ENCODE measurements at regions not wholly inside any gene's neighbourhood (a gene's known extent, or its start where the extent isn't known, plus 50 kb on each side); places are given as distances from the start of the nearest gene placed in this dataset.

- no peak overlapping the region for H3K27ac ChIP-seq (ENCODE audit: low read length)
- no peaks in the 10 kb centered on the region for H3K4me1 ChIP-seq (ENCODE audit: control insufficient read depth, insufficient read depth, low read length)
- H3K36me3 ChIP-seq (ENCODE audit: control insufficient read depth, insufficient read depth, low read length): no peaks in the 10 kb centered on the region
- WGBS (ENCODE audit: insufficient coverage): 30% methylated on average over 2 of the region's 2 CpGs
- H3K4me3 ChIP-seq (ENCODE audit: low read length): no peak overlapping the region
- DNase-seq: no peak
- H3K27me3 ChIP-seq (ENCODE audit: control insufficient read depth, insufficient read depth, low read length): no peaks in the 10 kb centered on the region
- H3K9me3 ChIP-seq (replicated peaks; ENCODE audit: control insufficient read depth, low read depth, low read length): no peaks in the 10 kb centered on the region
Observed at GRCh38 chr5:112112346-112112745, 306.7 kb downstream of the EPB41L4A start.

- Histone ChIP-seq H3K27me3 (ENCODE audit: control insufficient read depth, insufficient read depth, low read length) (no peaks in the 10 kb centered on the region), H3K4me1 (ENCODE audit: control insufficient read depth, insufficient read depth, low read length) (no peaks in the 10 kb centered on the region), H3K36me3 (ENCODE audit: control insufficient read depth, insufficient read depth, low read length) (no peaks in the 10 kb centered on the region), H3K9me3 (replicated peaks; ENCODE audit: control insufficient read depth, low read depth, low read length) (no peaks in the 10 kb centered on the region), H3K27ac (ENCODE audit: low read length) (no peak overlapping the region), H3K4me3 (ENCODE audit: low read length) (no peak overlapping the region)
- DNase-seq: peak; percentile 30
- WGBS (ENCODE audit: insufficient coverage): 57% methylated on average over 3 of the region's 4 CpGs
Observed at GRCh38 chr5:112109331-112110007, 309.6 kb downstream of the EPB41L4A start.

GRCh38 chr5:112106878-112107277 lies 312.2 kb downstream of the EPB41L4A start:
- no peaks in the 10 kb centered on the region for H3K4me1 ChIP-seq (ENCODE audit: control insufficient read depth, insufficient read depth, low read length)
- H3K9me3 ChIP-seq (replicated peaks; ENCODE audit: control insufficient read depth, low read depth, low read length): no peaks in the 10 kb centered on the region
- WGBS (ENCODE audit: insufficient coverage): 33% methylated on average over 1 of the region's 2 CpGs
- H3K36me3 ChIP-seq (ENCODE audit: control insufficient read depth, insufficient read depth, low read length): no peaks in the 10 kb centered on the region
- H3K4me3 ChIP-seq (ENCODE audit: low read length): no peak overlapping the region
- H3K27ac ChIP-seq (ENCODE audit: low read length): no peak overlapping the region
- peak; percentile 23 for DNase-seq
- H3K27me3 ChIP-seq (ENCODE audit: control insufficient read depth, insufficient read depth, low read length): no peaks in the 10 kb centered on the region

GRCh38 chr5:112097768-112098167 lies 321.3 kb downstream of the EPB41L4A start:
- WGBS (ENCODE audit: insufficient coverage): 72% methylated on average over 4 of the region's 6 CpGs
- no peaks in the 10 kb centered on the region for H3K27me3 ChIP-seq (ENCODE audit: control insufficient read depth, insufficient read depth, low read length)
- no peak overlapping the region for H3K4me3 ChIP-seq (ENCODE audit: low read length)
- no peak overlapping the region for H3K27ac ChIP-seq (ENCODE audit: low read length)
- no peaks in the 10 kb centered on the region for H3K9me3 ChIP-seq (replicated peaks; ENCODE audit: control insufficient read depth, low read depth, low read length)
- peak; percentile 43 for DNase-seq
- H3K36me3 ChIP-seq (ENCODE audit: control insufficient read depth, insufficient read depth, low read length): no peaks in the 10 kb centered on the region
- H3K4me1 ChIP-seq (ENCODE audit: control insufficient read depth, insufficient read depth, low read length): no peaks in the 10 kb centered on the region

DNA sequence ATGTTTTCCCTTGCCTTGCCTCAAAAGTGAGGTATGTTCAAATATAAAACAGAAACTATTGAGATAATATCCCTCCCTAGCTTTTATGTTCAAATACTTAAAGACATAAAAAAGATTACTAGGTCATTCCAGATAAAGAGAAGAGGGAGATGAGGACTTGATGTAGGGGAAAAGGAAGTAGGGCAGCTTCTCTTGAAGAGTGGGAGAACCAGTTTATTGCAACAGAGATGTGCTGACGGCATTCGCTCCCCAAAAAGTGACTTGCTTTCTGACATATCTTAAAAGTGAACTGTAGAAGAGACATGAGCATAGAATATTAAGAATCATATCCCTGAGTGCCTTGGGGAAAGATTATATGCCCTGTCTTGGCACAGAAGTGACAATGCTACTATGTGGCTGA lies 330.2 kb upstream of the NREP start:
- no peak overlapping the region for H3K27ac ChIP-seq (ENCODE audit: low read length)
- H3K4me1 ChIP-seq (ENCODE audit: control insufficient read depth, insufficient read depth, low read length): no peaks in the 10 kb centered on the region
- no peaks in the 10 kb centered on the region for H3K27me3 ChIP-seq (ENCODE audit: control insufficient read depth, insufficient read depth, low read length)
- no peaks in the 10 kb centered on the region for H3K36me3 ChIP-seq (ENCODE audit: control insufficient read depth, insufficient read depth, low read length)
- no peak overlapping the region for H3K4me3 ChIP-seq (ENCODE audit: low read length)
- no peaks in the 10 kb centered on the region for H3K9me3 ChIP-seq (replicated peaks; ENCODE audit: control insufficient read depth, low read depth, low read length)
- WGBS (ENCODE audit: insufficient coverage): 100% methylated on average over 2 of the region's 2 CpGs
- DNase-seq: no peak

DNA sequence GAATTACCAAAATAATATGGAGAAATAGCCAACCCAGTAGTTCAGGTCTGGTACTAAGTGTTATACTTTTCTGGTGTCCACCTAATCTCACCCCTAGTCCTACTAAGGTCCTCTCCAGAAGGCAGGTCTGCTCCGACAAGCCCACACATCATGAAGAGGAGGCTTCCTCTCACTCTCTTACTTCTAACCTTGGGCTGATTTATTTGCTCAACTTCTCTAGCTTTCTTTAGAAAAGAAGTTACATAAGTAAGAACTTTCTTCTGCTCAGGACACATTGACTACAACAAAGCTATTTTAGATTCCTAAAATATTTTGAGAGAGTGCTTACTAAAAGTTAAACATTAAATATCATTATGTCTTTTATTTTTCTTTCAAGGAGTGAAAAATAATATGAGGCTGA lies 329.7 kb upstream of the NREP start:
- Histone ChIP-seq H3K4me3 (ENCODE audit: low read length) (no peak overlapping the region), H3K36me3 (ENCODE audit: control insufficient read depth, insufficient read depth, low read length) (no peaks in the 10 kb centered on the region), H3K27me3 (ENCODE audit: control insufficient read depth, insufficient read depth, low read length) (no peaks in the 10 kb centered on the region), H3K27ac (ENCODE audit: low read length) (no peak overlapping the region), H3K4me1 (ENCODE audit: control insufficient read depth, insufficient read depth, low read length) (no peaks in the 10 kb centered on the region), H3K9me3 (replicated peaks; ENCODE audit: control insufficient read depth, low read depth, low read length) (no peaks in the 10 kb centered on the region)
- no CpG with 5 or more reads among the region's 1 CpG for WGBS (ENCODE audit: insufficient coverage)
- no peak for DNase-seq

- no peak overlapping the region for H3K4me3 ChIP-seq (ENCODE audit: low read length)
- H3K27ac ChIP-seq (ENCODE audit: low read length): no peak overlapping the region
- H3K27me3 ChIP-seq (ENCODE audit: control insufficient read depth, insufficient read depth, low read length): no peaks in the 10 kb centered on the region
- no peaks in the 10 kb centered on the region for H3K4me1 ChIP-seq (ENCODE audit: control insufficient read depth, insufficient read depth, low read length)
- no peaks in the 10 kb centered on the region for H3K36me3 ChIP-seq (ENCODE audit: control insufficient read depth, insufficient read depth, low read length)
- WGBS (ENCODE audit: insufficient coverage): no CpG with 5 or more reads among the region's 2 CpGs
- H3K9me3 ChIP-seq (replicated peaks; ENCODE audit: control insufficient read depth, low read depth, low read length): no peaks in the 10 kb centered on the region
- no peak for DNase-seq
Observed at GRCh38 chr5:112084149-112084548, 327.2 kb upstream of the NREP start.

DNA sequence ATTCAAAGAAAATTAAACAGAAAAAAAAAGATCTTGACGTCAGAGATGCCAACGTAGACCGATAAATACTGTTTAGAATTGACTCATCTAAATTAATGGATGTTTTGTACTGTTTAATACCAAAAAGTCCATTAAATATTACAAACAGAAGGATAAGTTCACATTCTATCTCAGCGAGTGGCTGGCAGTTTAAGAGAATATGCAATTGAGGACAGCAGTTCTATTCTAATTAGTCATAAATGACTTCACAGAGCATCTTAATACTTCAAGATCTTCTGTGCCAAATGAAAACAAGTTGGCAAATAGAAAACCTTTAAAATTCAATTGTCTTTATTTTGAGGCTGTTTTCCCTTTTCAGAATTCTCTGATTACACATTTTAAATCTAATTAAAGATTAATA lies 326.6 kb upstream of the NREP start:
- H3K4me3 ChIP-seq (ENCODE audit: low read length): no peak overlapping the region
- no CpG with 5 or more reads among the region's 4 CpGs for WGBS (ENCODE audit: insufficient coverage)
- no peaks in the 10 kb centered on the region for H3K27me3 ChIP-seq (ENCODE audit: control insufficient read depth, insufficient read depth, low read length)
- no peak overlapping the region for H3K27ac ChIP-seq (ENCODE audit: low read length)
- H3K9me3 ChIP-seq (replicated peaks; ENCODE audit: control insufficient read depth, low read depth, low read length): no peaks in the 10 kb centered on the region
- H3K4me1 ChIP-seq (ENCODE audit: control insufficient read depth, insufficient read depth, low read length): no peaks in the 10 kb centered on the region
- no peak for DNase-seq
- no peaks in the 10 kb centered on the region for H3K36me3 ChIP-seq (ENCODE audit: control insufficient read depth, insufficient read depth, low read length)

GRCh38 chr5:112077180-112077579 lies 320.2 kb upstream of the NREP start:
- H3K36me3 ChIP-seq (ENCODE audit: control insufficient read depth, insufficient read depth, low read length): no peaks in the 10 kb centered on the region
- H3K27ac ChIP-seq (ENCODE audit: low read length): no peak overlapping the region
- no peaks in the 10 kb centered on the region for H3K4me1 ChIP-seq (ENCODE audit: control insufficient read depth, insufficient read depth, low read length)
- H3K9me3 ChIP-seq (replicated peaks; ENCODE audit: control insufficient read depth, low read depth, low read length): no peaks in the 10 kb centered on the region
- H3K27me3 ChIP-seq (ENCODE audit: control insufficient read depth, insufficient read depth, low read length): no peaks in the 10 kb centered on the region
- DNase-seq: no peak
- H3K4me3 ChIP-seq (ENCODE audit: low read length): no peak overlapping the region
- WGBS (ENCODE audit: insufficient coverage): no CpG with 5 or more reads among the region's 1 CpG

GRCh38 chr5:112070022-112070421 lies 313.0 kb upstream of the NREP start:
- Histone ChIP-seq H3K9me3 (replicated peaks; ENCODE audit: control insufficient read depth, low read depth, low read length) (no peaks in the 10 kb centered on the region), H3K4me1 (ENCODE audit: control insufficient read depth, insufficient read depth, low read length) (no peaks in the 10 kb centered on the region), H3K4me3 (ENCODE audit: low read length) (no peak overlapping the region), H3K36me3 (ENCODE audit: control insufficient read depth, insufficient read depth, low read length) (no peaks in the 10 kb centered on the region), H3K27me3 (ENCODE audit: control insufficient read depth, insufficient read depth, low read length) (no peaks in the 10 kb centered on the region), H3K27ac (ENCODE audit: low read length) (no peak overlapping the region)
- no peak for DNase-seq
- WGBS (ENCODE audit: insufficient coverage): no CpG with 5 or more reads among the region's 1 CpG

DNA sequence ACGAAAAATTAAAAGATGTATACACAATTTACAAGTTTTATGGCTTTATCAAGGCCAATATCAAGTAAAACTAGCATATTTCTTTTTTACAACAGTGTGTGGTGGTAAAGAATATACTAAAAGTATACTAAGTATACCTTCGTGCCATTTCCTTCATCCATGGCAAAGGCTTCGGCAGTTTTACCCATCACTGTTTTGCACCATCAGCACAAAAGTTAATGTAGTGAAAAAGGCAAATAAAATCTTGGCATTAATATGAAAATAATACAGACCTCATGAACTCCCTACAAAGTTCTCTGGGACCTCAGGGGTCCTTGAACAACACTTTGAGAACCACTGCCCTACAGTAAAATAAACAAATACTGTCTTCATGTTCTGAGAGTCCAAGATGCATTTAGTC lies 312.3 kb upstream of the NREP start:
- Histone ChIP-seq H3K27me3 (ENCODE audit: control insufficient read depth, insufficient read depth, low read length) (no peaks in the 10 kb centered on the region), H3K9me3 (replicated peaks; ENCODE audit: control insufficient read depth, low read depth, low read length) (no peaks in the 10 kb centered on the region), H3K4me3 (ENCODE audit: low read length) (no peak overlapping the region), H3K27ac (ENCODE audit: low read length) (no peak overlapping the region), H3K4me1 (ENCODE audit: control insufficient read depth, insufficient read depth, low read length) (no peaks in the 10 kb centered on the region), H3K36me3 (ENCODE audit: control insufficient read depth, insufficient read depth, low read length) (no peaks in the 10 kb centered on the region)
- WGBS (ENCODE audit: insufficient coverage): no CpG with 5 or more reads among the region's 3 CpGs
- DNase-seq: no peak
